ENCODE measurements at regions not wholly inside any gene's neighbourhood (a gene's known extent, or its start where the extent isn't known, plus 50 kb on each side); places are given as distances from the start of the nearest gene placed in this dataset.
"Not testable (repeated sequence)": the region's sequence is repeated elsewhere in the genome, so short reads cannot be mapped to it uniquely, and the experiment has no call there.

- H3K9me3 ChIP-seq (ENCODE audit: control insufficient read depth, insufficient read depth, low read length); H3K4me1 ChIP-seq (ENCODE audit: control insufficient read depth, insufficient read depth, low read length); H3K36me3 ChIP-seq (ENCODE audit: control insufficient read depth, insufficient read depth, low read length); H3K27me3 ChIP-seq (ENCODE audit: control insufficient read depth, insufficient read depth, low read length); H3K9ac ChIP-seq (ENCODE audit: low read depth, low read length); H3K4me3 ChIP-seq (ENCODE audit: low read depth, low read length): not testable (repeated sequence)
Observed at GRCh38 chr9:41741897-41742296, 387.3 kb downstream of the CNTNAP3B start.

- not testable (repeated sequence) for H3K4me1 ChIP-seq (ENCODE audit: control insufficient read depth, insufficient read depth, low read length); H3K9me3 ChIP-seq (ENCODE audit: control insufficient read depth, insufficient read depth, low read length); H3K36me3 ChIP-seq (ENCODE audit: control insufficient read depth, insufficient read depth, low read length); H3K9ac ChIP-seq (ENCODE audit: low read depth, low read length); H3K4me3 ChIP-seq (ENCODE audit: low read depth, low read length); H3K27me3 ChIP-seq (ENCODE audit: control insufficient read depth, insufficient read depth, low read length)
Observed at GRCh38 chr9:41741173-41741572, 388.1 kb downstream of the CNTNAP3B start.

GRCh38 chr9:41738681-41739080, 390.5 kb downstream of the CNTNAP3B start:
- not testable (repeated sequence) for H3K27me3 ChIP-seq (ENCODE audit: control insufficient read depth, insufficient read depth, low read length); H3K4me1 ChIP-seq (ENCODE audit: control insufficient read depth, insufficient read depth, low read length); H3K9ac ChIP-seq (ENCODE audit: low read depth, low read length); H3K9me3 ChIP-seq (ENCODE audit: control insufficient read depth, insufficient read depth, low read length); H3K4me3 ChIP-seq (ENCODE audit: low read depth, low read length); H3K36me3 ChIP-seq (ENCODE audit: control insufficient read depth, insufficient read depth, low read length)

- H3K4me1 ChIP-seq (ENCODE audit: control insufficient read depth, insufficient read depth, low read length); H3K36me3 ChIP-seq (ENCODE audit: control insufficient read depth, insufficient read depth, low read length); H3K27me3 ChIP-seq (ENCODE audit: control insufficient read depth, insufficient read depth, low read length); H3K9ac ChIP-seq (ENCODE audit: low read depth, low read length); H3K9me3 ChIP-seq (ENCODE audit: control insufficient read depth, insufficient read depth, low read length); H3K4me3 ChIP-seq (ENCODE audit: low read depth, low read length): not testable (repeated sequence)
Observed at GRCh38 chr9:41699190-41699589, 430.0 kb downstream of the CNTNAP3B start.

GRCh38 chr9:41697080-41697479, 432.1 kb downstream of the CNTNAP3B start:
- not testable (repeated sequence) for H3K4me1 ChIP-seq (ENCODE audit: control insufficient read depth, insufficient read depth, low read length); H3K4me3 ChIP-seq (ENCODE audit: low read depth, low read length); H3K36me3 ChIP-seq (ENCODE audit: control insufficient read depth, insufficient read depth, low read length); H3K9ac ChIP-seq (ENCODE audit: low read depth, low read length); H3K9me3 ChIP-seq (ENCODE audit: control insufficient read depth, insufficient read depth, low read length); H3K27me3 ChIP-seq (ENCODE audit: control insufficient read depth, insufficient read depth, low read length)

- not testable (repeated sequence) for H3K9ac ChIP-seq (ENCODE audit: low read depth, low read length); H3K4me3 ChIP-seq (ENCODE audit: low read depth, low read length); H3K27me3 ChIP-seq (ENCODE audit: control insufficient read depth, insufficient read depth, low read length); H3K36me3 ChIP-seq (ENCODE audit: control insufficient read depth, insufficient read depth, low read length); H3K4me1 ChIP-seq (ENCODE audit: control insufficient read depth, insufficient read depth, low read length); H3K9me3 ChIP-seq (ENCODE audit: control insufficient read depth, insufficient read depth, low read length)
Observed at GRCh38 chr9:41679312-41679711, 449.9 kb downstream of the CNTNAP3B start.

GRCh38 chr9:41663497-41664036, 465.7 kb downstream of the CNTNAP3B start:
- not testable (repeated sequence) for H3K9me3 ChIP-seq (ENCODE audit: control insufficient read depth, insufficient read depth, low read length); H3K4me1 ChIP-seq (ENCODE audit: control insufficient read depth, insufficient read depth, low read length); H3K36me3 ChIP-seq (ENCODE audit: control insufficient read depth, insufficient read depth, low read length); H3K9ac ChIP-seq (ENCODE audit: low read depth, low read length); H3K4me3 ChIP-seq (ENCODE audit: low read depth, low read length); H3K27me3 ChIP-seq (ENCODE audit: control insufficient read depth, insufficient read depth, low read length)

GRCh38 chr9:41658706-41659105, 469.6 kb upstream of the ZNG1F start:
- not testable (repeated sequence) for H3K4me1 ChIP-seq (ENCODE audit: control insufficient read depth, insufficient read depth, low read length); H3K4me3 ChIP-seq (ENCODE audit: low read depth, low read length); H3K36me3 ChIP-seq (ENCODE audit: control insufficient read depth, insufficient read depth, low read length); H3K9me3 ChIP-seq (ENCODE audit: control insufficient read depth, insufficient read depth, low read length); H3K9ac ChIP-seq (ENCODE audit: low read depth, low read length); H3K27me3 ChIP-seq (ENCODE audit: control insufficient read depth, insufficient read depth, low read length)

- H3K9ac ChIP-seq (ENCODE audit: low read depth, low read length); H3K36me3 ChIP-seq (ENCODE audit: control insufficient read depth, insufficient read depth, low read length); H3K27me3 ChIP-seq (ENCODE audit: control insufficient read depth, insufficient read depth, low read length); H3K4me3 ChIP-seq (ENCODE audit: low read depth, low read length); H3K4me1 ChIP-seq (ENCODE audit: control insufficient read depth, insufficient read depth, low read length); H3K9me3 ChIP-seq (ENCODE audit: control insufficient read depth, insufficient read depth, low read length): not testable (repeated sequence)
Observed at GRCh38 chr9:41658116-41658515, 469.0 kb upstream of the ZNG1F start.

- H3K9me3 ChIP-seq (ENCODE audit: control insufficient read depth, insufficient read depth, low read length); H3K4me1 ChIP-seq (ENCODE audit: control insufficient read depth, insufficient read depth, low read length); H3K36me3 ChIP-seq (ENCODE audit: control insufficient read depth, insufficient read depth, low read length); H3K27me3 ChIP-seq (ENCODE audit: control insufficient read depth, insufficient read depth, low read length); H3K9ac ChIP-seq (ENCODE audit: low read depth, low read length); H3K4me3 ChIP-seq (ENCODE audit: low read depth, low read length): not testable (repeated sequence)
Observed at GRCh38 chr9:41657141-41657540, 468.0 kb upstream of the ZNG1F start.

- H3K27me3 ChIP-seq (ENCODE audit: control insufficient read depth, insufficient read depth, low read length); H3K9ac ChIP-seq (ENCODE audit: low read depth, low read length); H3K36me3 ChIP-seq (ENCODE audit: control insufficient read depth, insufficient read depth, low read length); H3K4me1 ChIP-seq (ENCODE audit: control insufficient read depth, insufficient read depth, low read length); H3K4me3 ChIP-seq (ENCODE audit: low read depth, low read length); H3K9me3 ChIP-seq (ENCODE audit: control insufficient read depth, insufficient read depth, low read length): not testable (repeated sequence)
Observed at GRCh38 chr9:41655071-41655554, 466.0 kb upstream of the ZNG1F start.

- not testable (repeated sequence) for H3K9me3 ChIP-seq (ENCODE audit: control insufficient read depth, insufficient read depth, low read length); H3K4me1 ChIP-seq (ENCODE audit: control insufficient read depth, insufficient read depth, low read length); H3K9ac ChIP-seq (ENCODE audit: low read depth, low read length); H3K27me3 ChIP-seq (ENCODE audit: control insufficient read depth, insufficient read depth, low read length); H3K4me3 ChIP-seq (ENCODE audit: low read depth, low read length); H3K36me3 ChIP-seq (ENCODE audit: control insufficient read depth, insufficient read depth, low read length)
Observed at GRCh38 chr9:41654349-41654748, 465.2 kb upstream of the ZNG1F start.

Measured in iPS-15b (cell line).